HepG2 (cell line): ENCODE measurements at regions not wholly inside any gene's neighbourhood (a gene's known extent, or its start where the extent isn't known, plus 50 kb on each side); places are given as distances from the start of the nearest gene placed in this dataset.

Source experiments
- E2F2 ChIP-seq: sonication (generic); formaldehyde crosslinking; IDR thresholded peaks from 2 replicates; pipeline ENCODE4 v1.4.0; 2020; ENCODE audit warnings: missing genetic modification reagents, borderline replicate concordance
- KMT2B ChIP-seq: IDR thresholded peaks from 2 replicates; pipeline ENCODE4 v1.6.1; 2016; ENCODE audit warnings: missing genetic modification reagents, missing compliant biosample characterization
- MED1 ChIP-seq: sonication (generic); formaldehyde crosslinking; IDR thresholded peaks from 2 replicates; pipeline ENCODE4 v1.4.0; 2020; ENCODE audit warnings: missing genetic modification reagents
- MTERF4 ChIP-seq: sonication (generic); formaldehyde crosslinking; IDR thresholded peaks from 2 replicates; pipeline ENCODE4 v1.8.0; 2023; ENCODE audit warnings: mild to moderate bottlenecking, missing genetic modification reagents
- NR0B2 ChIP-seq: sonication (generic); formaldehyde crosslinking; IDR thresholded peaks from 2 replicates; pipeline ENCODE4 v1.4.0; 2020; ENCODE audit warnings: mild to moderate bottlenecking, missing genetic modification reagents
- SIN3A ChIP-seq: IDR thresholded peaks from 2 replicates; pipeline ENCODE4 v1.6.1; 2011; ENCODE audit warnings: low read depth, mild to moderate bottlenecking, control low read depth, low read length, borderline replicate concordance
- SMAD1 ChIP-seq: sonication (generic); formaldehyde crosslinking; IDR thresholded peaks from 2 replicates; pipeline ENCODE4 v1.4.0; 2020; ENCODE audit warnings: missing genetic modification reagents, low read depth, mild to moderate bottlenecking, borderline replicate concordance
- SNAPC2 ChIP-seq: sonication (generic); formaldehyde crosslinking; IDR thresholded peaks from 2 replicates; pipeline ENCODE4 v1.8.1; 2022; ENCODE audit warnings: mild to moderate bottlenecking, missing genetic modification reagents
- TARDBP ChIP-seq: sonication (generic); formaldehyde crosslinking; IDR thresholded peaks from 2 replicates; pipeline ENCODE4 v1.8.0; 2022; ENCODE audit warnings: mild to moderate bottlenecking, missing genetic modification reagents
- TGIF2 ChIP-seq: IDR thresholded peaks from 2 replicates; pipeline ENCODE4 v1.6.1; 2016; ENCODE audit warnings: control low read depth, missing compliant biosample characterization
- ZBTB42 ChIP-seq: sonication (generic); formaldehyde crosslinking; IDR thresholded peaks from 2 replicates; pipeline ENCODE4 v1.5.0; 2020; ENCODE audit warnings: mild to moderate bottlenecking, missing genetic modification reagents
- ZNF280B ChIP-seq: sonication (generic); formaldehyde crosslinking; IDR thresholded peaks from 2 replicates; pipeline ENCODE4 v1.5.0; 2020; ENCODE audit warnings: missing genetic modification reagents, mild to moderate bottlenecking, borderline replicate concordance
- ZNF549 ChIP-seq: sonication (generic); formaldehyde crosslinking; IDR thresholded peaks from 2 replicates; pipeline ENCODE4 v1.5.0; 2020; ENCODE audit warnings: missing genetic modification reagents

GRCh38 chr7:66535414-66536329 lies 93.0 kb upstream of the KCTD7 start (continued):
- TF ChIP-seq ZNF549 (no peak), KMT2B (no peak), ZBTB42 (CRISPR knock-in tag) (no peak), TARDBP (CRISPR knock-in tag) (peak; percentile 77; the same call in 1 of the 2 replicates), ZNF280B (CRISPR knock-in tag) (no peak), E2F2 (CRISPR knock-in tag) (no peak), SIN3A (no peak), MED1 (CRISPR knock-in tag) (peak; percentile 74), SMAD1 (CRISPR knock-in tag) (0 out of 2 replicates have a peak, but pooled peaks have one; percentile 33), TGIF2 (CRISPR knock-in tag) (peak; percentile 26; the same call in 1 of the 2 replicates), NR0B2 (no peak), MTERF4 (no peak), SNAPC2 (CRISPR knock-in tag) (no peak)
